Ovary (tissue), 7 donors: ENCODE measurements at regions not wholly inside any gene's neighbourhood (a gene's known extent, or its start where the extent isn't known, plus 50 kb on each side); places are given as distances from the start of the nearest gene placed in this dataset.

ENCODE experiments used
- DNase-seq, 5 donors: peaks; one replicate each; pipeline ENCODE4 v3.0.0-alpha.2; 2019 to 2020
- H3K27ac ChIP-seq, 2 donors: fragments of 200-600 bp; one replicate each; pipeline versions ENCODE4 v1.5.1 to v1.8.0; 2019 to 2022
- H3K27me3 ChIP-seq: fragments of 200-600 bp; one replicate; pipeline ENCODE4 v1.8.0; 2022
- H3K36me3 ChIP-seq: fragments of 200-600 bp; sonication (generic); one replicate; pipeline ENCODE4 v1.5.1; 2019
- H3K4me1 ChIP-seq: one replicate; pipeline ENCODE4 v1.8.1; 2013; ENCODE audit warnings: mild to moderate bottlenecking, moderate library complexity; ENCODE audit not compliant: insufficient read depth
- H3K4me3 ChIP-seq: fragments of 200-600 bp; sonication (generic); one replicate; pipeline ENCODE4 v1.5.1; 2017
- H3K9me3 ChIP-seq, 2 donors: fragments of 200-600 bp in 1 of 2; sonication (generic) in 1 of 2; one replicate each; pipeline versions ENCODE4 v1.5.1 to v1.8.1; 2013 to 2019; ENCODE audit warnings: mild to moderate bottlenecking in 1 of 2, moderate library complexity in 1 of 2
- EP300 ChIP-seq: sonication (generic); formaldehyde crosslinking; IDR thresholded peaks from one replicate; pipeline ENCODE4 v1.6.1; 2017; ENCODE audit warnings: antibody characterized with exemption
- POLR2A ChIP-seq: fragments of 450-650 bp; IDR thresholded peaks from one replicate; pipeline ENCODE4 v1.6.1; 2017; ENCODE audit warnings: antibody characterized with exemption, mild to moderate bottlenecking, moderate library complexity
- WGBS, 3 donors: extraction: QIAGEN DNeasy Blood & Tissue Kit in 1 of 3; methylation state at CpG; one replicate each; pipeline versions ENCODE4 v1.1.5 to v1.1.7; 2013 to 2017; 5-methylcytosine and 5-hydroxymethylcytosine counted together
- intact Hi-C, 4 donors: fragments of 100-400 bp; cut with DNase I; formaldehyde crosslinking; loops; one replicate each; pipeline versions ENCODE4 v1.11.0 to v1.15.1; 2022 to 2023
- TF ChIP-seq, protein P1 (sequence below), 3 donors: fragments of 450-650 bp in 2 of 3; fragments of 200-600 bp in 1 of 3; IDR thresholded peaks; one replicate each; pipeline versions ENCODE4 v1.5.1 to v1.8.0; 2016 to 2022; ENCODE audit warnings: antibody characterized with exemption in 3 of 3, mild to moderate bottlenecking in 1 of 3
- donor health status: DM: no; HTN: no; CAD: no; lungs with moderate emphysema.
- donor health status: DM: no; HTN: no; CAD: no.
- donor health status: Bipolar disorder and iron deficiency.
- donor health status: DM: no; HTN: no; CAD: no.
- donor health status: DM: yes; HTN: yes; CAD: no.

DNA sequence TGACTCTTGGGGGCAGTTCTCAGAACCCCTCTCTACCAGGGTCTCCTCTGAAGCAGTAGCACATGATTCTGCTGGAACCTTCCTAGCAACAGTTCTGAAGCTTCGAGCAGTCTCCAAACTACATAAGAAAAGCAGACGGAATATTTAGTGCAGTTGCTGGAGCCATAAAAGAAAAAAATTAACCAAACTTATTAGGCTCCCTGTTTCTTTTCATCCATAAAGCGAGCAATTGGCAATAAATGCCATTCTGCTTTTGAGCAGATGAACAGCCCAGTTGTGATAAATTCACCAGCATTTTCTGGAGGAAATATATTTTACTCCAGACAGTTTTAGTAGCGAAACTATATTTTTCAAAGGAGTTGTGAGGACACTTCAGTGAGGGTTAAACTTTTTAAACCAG, 250.1 kb upstream of the BOD1L1 start:
- H3K27me3 ChIP-seq = no peaks in the 10 kb centered on the region
- no peak for DNase-seq
- TF ChIP-seq EP300 = no peak
- TF ChIP-seq POLR2A = no peak
- TF ChIP-seq, protein P1, sequence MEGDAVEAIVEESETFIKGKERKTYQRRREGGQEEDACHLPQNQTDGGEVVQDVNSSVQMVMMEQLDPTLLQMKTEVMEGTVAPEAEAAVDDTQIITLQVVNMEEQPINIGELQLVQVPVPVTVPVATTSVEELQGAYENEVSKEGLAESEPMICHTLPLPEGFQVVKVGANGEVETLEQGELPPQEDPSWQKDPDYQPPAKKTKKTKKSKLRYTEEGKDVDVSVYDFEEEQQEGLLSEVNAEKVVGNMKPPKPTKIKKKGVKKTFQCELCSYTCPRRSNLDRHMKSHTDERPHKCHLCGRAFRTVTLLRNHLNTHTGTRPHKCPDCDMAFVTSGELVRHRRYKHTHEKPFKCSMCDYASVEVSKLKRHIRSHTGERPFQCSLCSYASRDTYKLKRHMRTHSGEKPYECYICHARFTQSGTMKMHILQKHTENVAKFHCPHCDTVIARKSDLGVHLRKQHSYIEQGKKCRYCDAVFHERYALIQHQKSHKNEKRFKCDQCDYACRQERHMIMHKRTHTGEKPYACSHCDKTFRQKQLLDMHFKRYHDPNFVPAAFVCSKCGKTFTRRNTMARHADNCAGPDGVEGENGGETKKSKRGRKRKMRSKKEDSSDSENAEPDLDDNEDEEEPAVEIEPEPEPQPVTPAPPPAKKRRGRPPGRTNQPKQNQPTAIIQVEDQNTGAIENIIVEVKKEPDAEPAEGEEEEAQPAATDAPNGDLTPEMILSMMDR (IDR thresholded peaks at IDR 0.05) = no peak
- H3K27ac ChIP-seq = no peak overlapping the region
- H3K9me3 ChIP-seq = no peaks in the 10 kb centered on the region
- H3K36me3 ChIP-seq = no peaks in the 10 kb centered on the region
- H3K4me3 ChIP-seq = no peak overlapping the region
- H3K4me1 ChIP-seq = no peaks in the 10 kb centered on the region
- 68 to 77% (median 73%) methylated on average over 4 of the region's 4 CpGs for WGBS, 3 donors
- intact Hi-C loops = no loop called here

DNA sequence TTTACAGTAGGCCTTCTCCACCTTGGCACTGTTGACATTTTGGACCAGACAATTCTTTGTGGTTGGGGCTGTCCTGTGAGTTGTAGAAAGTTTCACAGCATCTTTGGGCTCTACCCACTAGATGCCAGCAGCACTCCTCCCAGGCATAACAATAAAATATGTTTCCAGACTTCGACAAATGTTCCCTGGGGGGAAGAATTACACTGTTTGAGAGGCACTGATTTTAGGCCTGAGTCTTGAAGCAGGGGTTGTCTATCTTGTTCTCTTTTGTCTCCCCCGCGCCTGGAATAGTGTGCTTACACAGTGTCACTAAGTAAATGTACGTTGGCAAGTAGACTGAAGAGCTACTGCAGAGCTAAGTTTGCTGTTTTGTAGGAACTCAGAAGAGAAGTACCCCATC, 254.4 kb upstream of the BOD1L1 start:
- no peaks in the 10 kb centered on the region for H3K4me1 ChIP-seq
- H3K9me3 ChIP-seq = no peaks in the 10 kb centered on the region
- TF ChIP-seq, protein P1 (IDR thresholded peaks at IDR 0.05) = no peak
- no peak for TF ChIP-seq EP300
- no peak for TF ChIP-seq POLR2A
- DNase-seq = no peak
- H3K27ac ChIP-seq = no peak overlapping the region
- no peaks in the 10 kb centered on the region for H3K27me3 ChIP-seq
- intact Hi-C loops = no loop called here
- 71 to 77% (median 72%) methylated on average over 4 of the region's 4 CpGs for WGBS, 3 donors
- no peak overlapping the region for H3K4me3 ChIP-seq
- no peaks in the 10 kb centered on the region for H3K36me3 ChIP-seq

DNA sequence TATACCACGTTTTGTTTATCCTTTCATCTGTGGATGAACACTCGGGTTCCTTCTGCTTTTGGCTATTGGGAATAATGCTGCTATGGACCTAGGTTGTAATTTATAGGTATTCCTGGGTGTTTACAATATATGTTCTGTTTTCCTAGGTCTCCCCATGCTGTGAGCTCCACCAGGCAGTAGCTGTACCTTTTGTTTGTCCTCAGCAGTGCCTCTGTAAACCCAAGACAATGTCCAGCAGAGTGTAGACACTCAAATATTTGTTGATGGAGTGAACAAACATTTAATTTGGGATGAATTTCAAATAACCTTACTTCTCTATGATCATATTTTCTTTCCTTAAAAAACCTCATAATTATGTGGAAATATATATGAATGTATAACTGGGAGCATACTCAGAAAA, 259.5 kb upstream of the BOD1L1 start:
- Histone ChIP-seq H3K4me3 (no peak overlapping the region), H3K9me3 (no peaks in the 10 kb centered on the region), H3K27ac (no peak overlapping the region), H3K27me3 (no peaks in the 10 kb centered on the region), H3K36me3 (no peaks in the 10 kb centered on the region), H3K4me1 (no peaks in the 10 kb centered on the region)
- 65 to 84% (median 70%) methylated on average over 2 of the region's 2 CpGs for WGBS, 3 donors
- no peak for TF ChIP-seq POLR2A
- intact Hi-C loops = no loop called here
- no peak for DNase-seq

DNA sequence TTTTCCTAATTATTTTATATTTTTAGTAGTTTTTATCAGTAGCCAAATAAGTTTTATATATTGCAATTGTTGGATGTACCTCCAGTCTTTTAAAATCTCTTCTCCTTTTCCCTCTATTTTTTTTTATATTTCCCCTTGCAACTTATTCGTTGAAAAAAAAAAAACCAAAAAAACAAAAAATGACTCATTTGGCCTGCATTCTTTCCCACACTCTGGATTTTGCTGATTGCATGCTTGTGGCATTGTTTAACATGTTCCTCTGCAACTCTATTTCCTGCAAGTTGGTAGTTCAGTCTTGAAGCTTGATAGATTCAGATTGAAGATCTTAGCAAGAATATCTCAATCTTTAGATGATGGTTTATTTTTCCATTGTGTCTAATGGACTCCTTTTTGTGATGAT, 260.6 kb upstream of the BOD1L1 start:
- intact Hi-C loops = no loop called here
- WGBS, 3 donors = 7 to 13% (median 9%) methylated on average over 1 of the region's 1 CpG
- Histone ChIP-seq H3K27me3 (no peaks in the 10 kb centered on the region), H3K9me3 (no peaks in the 10 kb centered on the region), H3K4me1 (no peaks in the 10 kb centered on the region), H3K27ac (no peak overlapping the region), H3K36me3 (no peaks in the 10 kb centered on the region), H3K4me3 (no peak overlapping the region)
- no peak for DNase-seq
- TF ChIP-seq POLR2A = no peak
- TF ChIP-seq EP300 = no peak
- TF ChIP-seq, protein P1 (IDR thresholded peaks at IDR 0.05) = no peak

DNA sequence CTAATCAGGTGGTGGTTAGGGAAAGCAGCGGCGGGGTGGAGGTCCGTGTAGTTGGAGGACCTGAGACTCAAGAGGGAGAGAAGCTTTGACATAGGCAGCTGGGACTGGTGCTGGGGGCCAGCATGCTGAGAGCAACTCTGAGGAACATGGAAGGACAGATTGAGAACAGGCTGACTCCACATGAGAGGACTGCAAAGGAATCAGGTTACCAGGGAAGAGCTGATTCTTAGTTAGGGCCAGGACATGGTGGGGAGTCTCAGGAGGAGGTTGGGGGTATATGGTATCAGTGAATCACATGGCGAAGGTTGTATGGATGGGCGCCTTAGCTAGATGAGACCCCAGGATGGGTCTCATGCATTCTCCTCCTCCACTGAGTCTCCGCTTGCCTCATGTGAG, 264.0 kb upstream of the BOD1L1 start:
- H3K27ac ChIP-seq = no peak overlapping the region
- intact Hi-C loops = no loop called here
- no peak overlapping the region for H3K4me3 ChIP-seq
- H3K36me3 ChIP-seq = no peaks in the 10 kb centered on the region
- no peaks in the 10 kb centered on the region for H3K4me1 ChIP-seq
- DNase-seq = no peak
- 78 to 89% (median 79%) methylated on average over 6 of the region's 6 CpGs for WGBS, 3 donors
- no peaks in the 10 kb centered on the region for H3K9me3 ChIP-seq
- no peaks in the 10 kb centered on the region for H3K27me3 ChIP-seq
- TF ChIP-seq, protein P1 (IDR thresholded peaks at IDR 0.05) = no peak
- TF ChIP-seq POLR2A = no peak
